H1 (cell line): ENCODE measurements at regions not wholly inside any gene's neighbourhood (a gene's known extent, or its start where the extent isn't known, plus 50 kb on each side); places are given as distances from the start of the nearest gene placed in this dataset.

Source experiments
- CTCF ChIA-PET: fragments of 300-600 bp; sonication (Branson Sonifier 250); formaldehyde crosslinking; loops from one replicate; lab custom pipeline; 2021; ENCODE audit not compliant: partially characterized antibody; lab: Charles Lee
- POLR2A ChIA-PET: fragments of 300-600 bp; sonication (Branson Sonifier 250); formaldehyde crosslinking; loops from one replicate; lab custom pipeline; 2021; ENCODE audit warnings: inconsistent platforms; ENCODE audit not compliant: partially characterized antibody; lab: Charles Lee
- DNase-seq, 2 experiments: peaks; one replicate each; pipeline versions ENCODE4 v3.0.0 to v3.0.0-alpha.2; 2010 to 2022; ENCODE audit warnings: low spot score in 2 of 2, low read depth in 1 of 2, mixed read lengths in 1 of 2
- FAIRE-seq: peaks from 2 replicates; lab custom pipeline; 2011; peaks lifted over from hg19 to GRCh38; lab: Jason Lieb, UNC
- H2AFZ ChIP-seq: 2 replicates; pipeline ENCODE4 v1.8.1; 2012; ENCODE audit warnings: low read length, inconsistent platforms
- H2AK5ac ChIP-seq: 2 replicates; pipeline ENCODE4 v1.6.1; 2013; ENCODE audit warnings: low read depth, low read length
- H2BK120ac ChIP-seq: replicated peaks from 2 replicates; pipeline ENCODE3; 2013; ENCODE audit warnings: low read depth, low read length, inconsistent platforms
- H2BK12ac ChIP-seq: 2 replicates; pipeline ENCODE4 v1.6.1; 2013; ENCODE audit warnings: low read depth, low read length
- H2BK15ac ChIP-seq: 2 replicates; pipeline ENCODE4 v1.6.1; 2013; ENCODE audit warnings: low read length
- H2BK20ac ChIP-seq: 2 replicates; pipeline ENCODE4 v1.6.1; 2013; ENCODE audit warnings: low read length
- H2BK5ac ChIP-seq: 2 replicates; pipeline ENCODE4 v1.6.1; 2013; ENCODE audit warnings: low read depth, low read length
- H3K14ac ChIP-seq: 2 replicates; pipeline ENCODE4 v1.6.1; 2013; ENCODE audit warnings: inconsistent platforms; ENCODE audit not compliant: insufficient read length
- H3K18ac ChIP-seq: 2 replicates; pipeline ENCODE4 v1.6.1; 2013; ENCODE audit warnings: low read length; ENCODE audit errors: extremely low read depth
- H3K23ac ChIP-seq: 2 replicates; pipeline ENCODE4 v1.6.1; 2013; ENCODE audit warnings: inconsistent platforms; ENCODE audit not compliant: insufficient read length
- H3K23me2 ChIP-seq: 2 replicates; pipeline ENCODE4 v1.6.1; 2013; ENCODE audit warnings: low read depth, low read length
- H3K27ac ChIP-seq: 2 replicates; pipeline ENCODE4 v1.6.1; 2011; ENCODE audit warnings: low read depth, low read length, inconsistent platforms
- H3K27me3 ChIP-seq, 4 experiments: replicated peaks in 1 of 4; 1 replicate in 1 of 4; 2 replicates in 3 of 4; pipeline versions ENCODE4 v1.6.1 to v1.8.1; 2011 to 2013; ENCODE audit warnings: low read length in 3 of 4, mild to moderate bottlenecking in 3 of 4, inconsistent platforms in 2 of 4, mixed read lengths in 2 of 4, moderate library complexity in 1 of 4; ENCODE audit not compliant: control insufficient read depth in 3 of 4, insufficient read depth in 3 of 4; ENCODE audit errors: extremely low read depth in 1 of 4
- H3K36me3 ChIP-seq, 4 experiments: 2 replicates each; pipeline versions ENCODE4 v1.6.1 to v1.8.1; 2011 to 2013; ENCODE audit warnings: mild to moderate bottlenecking in 4 of 4, low read length in 3 of 4, moderate library complexity in 2 of 4, control low read depth in 1 of 4, inconsistent platforms in 1 of 4; ENCODE audit not compliant: insufficient read depth in 4 of 4, control insufficient read depth in 2 of 4
- H3K4ac ChIP-seq: replicated peaks from 2 replicates; pipeline ENCODE3; 2013; ENCODE audit warnings: low read length, low read depth, mixed read lengths, inconsistent platforms; ENCODE audit not compliant: insufficient read length
- H3K4me1 ChIP-seq, 4 experiments: replicated peaks in 1 of 4; 1 replicate in 1 of 4; 2 replicates in 3 of 4; pipeline versions ENCODE4 v1.6.1 to v1.8.1; 2011 to 2013; ENCODE audit warnings: low read length in 3 of 4, inconsistent platforms in 2 of 4, mixed read lengths in 1 of 4; ENCODE audit not compliant: insufficient read depth in 4 of 4, control insufficient read depth in 3 of 4
- H3K4me2 ChIP-seq, 2 experiments: 2 replicates each; pipeline versions ENCODE4 v1.6.1 to v1.8.1; 2011 to 2013; ENCODE audit warnings: low read depth in 2 of 2, low read length in 2 of 2, control low read depth in 1 of 2, inconsistent platforms in 1 of 2, mild to moderate bottlenecking in 1 of 2; ENCODE audit not compliant: insufficient read depth in 1 of 2
- H3K4me3 ChIP-seq, 4 experiments: fragments of 200-600, 300-600 bp in 1 of 4; sonication (generic), shearing (Covaris generic), sonication (Bioruptor Twin) in 1 of 4; 2 replicates each; pipeline versions ENCODE4 v1.5.1 to v1.8.1; 2011 to 2016; ENCODE audit warnings: low read length in 4 of 4, low read depth in 3 of 4, control low read depth in 2 of 4, inconsistent platforms in 2 of 4, mild to moderate bottlenecking in 2 of 4, mixed read lengths in 1 of 4, moderate library complexity in 1 of 4; ENCODE audit not compliant: insufficient read depth in 2 of 4; ENCODE audit errors: extremely low read depth in 1 of 4
- H3K56ac ChIP-seq: replicated peaks from 2 replicates; pipeline ENCODE3; 2013; ENCODE audit warnings: low read depth, mild to moderate bottlenecking, mixed read lengths, low read length, inconsistent platforms; ENCODE audit not compliant: insufficient read length
- H3K79me1 ChIP-seq: 2 replicates; pipeline ENCODE4 v1.6.1; 2013; ENCODE audit warnings: low read depth, low read length, control low read depth
- H3K79me2 ChIP-seq, 2 experiments: 2 replicates each; pipeline versions ENCODE4 v1.6.1 to v1.8.1; 2012 to 2013; ENCODE audit warnings: low read length in 2 of 2, mild to moderate bottlenecking in 2 of 2, inconsistent platforms in 1 of 2; ENCODE audit not compliant: insufficient read depth in 2 of 2, control insufficient read depth in 1 of 2
- H3K9ac ChIP-seq, 4 experiments: replicated peaks in 1 of 4; 1 replicate in 1 of 4; 2 replicates in 3 of 4; pipeline versions ENCODE4 v1.6.1 to v1.8.1; 2011 to 2013; ENCODE audit warnings: low read depth in 3 of 4, low read length in 3 of 4, control low read depth in 2 of 4, mild to moderate bottlenecking in 2 of 4, moderate library complexity in 2 of 4, inconsistent platforms in 1 of 4; ENCODE audit errors: extremely low read depth in 1 of 4
- H3K9me3 ChIP-seq, 2 experiments: 2 replicates each; pipeline versions ENCODE4 v1.6.1 to v1.8.1; 2012 to 2013; ENCODE audit warnings: mild to moderate bottlenecking in 2 of 2, moderate library complexity in 2 of 2, control low read depth in 1 of 2, inconsistent platforms in 1 of 2, low read depth in 1 of 2, low read length in 1 of 2, mixed read lengths in 1 of 2; ENCODE audit not compliant: insufficient read depth in 2 of 2
- H4K20me1 ChIP-seq, 2 experiments: replicated peaks in 1 of 2; 2 replicates each; pipeline versions ENCODE3 to v1.8.1; 2011 to 2013; ENCODE audit warnings: inconsistent platforms in 2 of 2, low read length in 2 of 2, mild to moderate bottlenecking in 1 of 2; ENCODE audit not compliant: insufficient read depth in 2 of 2, control insufficient read depth in 1 of 2
- H4K5ac ChIP-seq: 2 replicates; pipeline ENCODE4 v1.6.1; 2013; ENCODE audit warnings: low read length, low read depth, mixed read lengths, inconsistent platforms; ENCODE audit not compliant: insufficient read length
- H4K8ac ChIP-seq: 2 replicates; pipeline ENCODE4 v1.8.0; 2013; ENCODE audit warnings: mild to moderate bottlenecking, moderate library complexity, low read length, inconsistent platforms; ENCODE audit not compliant: insufficient read depth; ENCODE audit errors: extremely low read depth
- H4K91ac ChIP-seq: replicated peaks from 2 replicates; pipeline ENCODE3; 2013; ENCODE audit warnings: low read length, mixed read lengths, inconsistent platforms; ENCODE audit not compliant: insufficient read length
- CHD2 ChIP-seq: IDR thresholded peaks from 2 replicates; pipeline ENCODE4 v1.6.1; 2012; ENCODE audit warnings: low read length, improper control_type of control experiment
- FOSL1 ChIP-seq: IDR thresholded peaks from 2 replicates; pipeline ENCODE4 v1.6.1; 2011; ENCODE audit warnings: mild to moderate bottlenecking, low read depth, low read length, moderate library complexity; ENCODE audit not compliant: insufficient read depth
- HDAC2 ChIP-seq, 2 experiments: fragments of 300-600 bp in 1 of 2; sonication (generic) in 1 of 2; IDR thresholded peaks; 2 replicates each; pipeline ENCODE4 v1.6.1; 2011 to 2012; ENCODE audit warnings: low read depth in 2 of 2, low read length in 2 of 2, mild to moderate bottlenecking in 2 of 2, moderate library complexity in 2 of 2, borderline replicate concordance in 1 of 2, inconsistent platforms in 1 of 2
- KDM1A ChIP-seq: fragments of 200-600, 300-600 bp; sonication (generic); IDR thresholded peaks from 2 replicates; pipeline ENCODE4 v1.7.1; 2016; ENCODE audit warnings: mild to moderate bottlenecking, low read length, borderline replicate concordance
- MAFK ChIP-seq: IDR thresholded peaks from 2 replicates; pipeline ENCODE4 v1.6.1; 2012; ENCODE audit warnings: low read depth, mild to moderate bottlenecking, improper control_type of control experiment, low read length
- POU5F1 ChIP-seq: IDR thresholded peaks from 2 replicates; pipeline ENCODE4 v1.6.1; 2011; ENCODE audit warnings: low read depth, mild to moderate bottlenecking, low read length, moderate library complexity
- SP1 ChIP-seq: IDR thresholded peaks from 2 replicates; pipeline ENCODE4 v1.6.1; 2011; ENCODE audit warnings: low read depth, low read length
- SP2 ChIP-seq: IDR thresholded peaks from 2 replicates; pipeline ENCODE4 v1.6.1; 2012; ENCODE audit warnings: mild to moderate bottlenecking, low read length, inconsistent platforms
- SP4 ChIP-seq: IDR thresholded peaks from 2 replicates; pipeline ENCODE4 v1.6.1; 2012; ENCODE audit warnings: low read length, inconsistent platforms
- SRF ChIP-seq: IDR thresholded peaks from 2 replicates; pipeline ENCODE4 v1.6.1; 2011; ENCODE audit warnings: mild to moderate bottlenecking, low read depth, low read length, moderate library complexity
- SUZ12 ChIP-seq: fragments of 200-600 bp; sonication (generic); IDR thresholded peaks from 2 replicates; pipeline ENCODE4 v1.6.1; 2012; ENCODE audit warnings: mild to moderate bottlenecking, inconsistent platforms, low read length, moderate library complexity, mixed read lengths
- TAF1 ChIP-seq: IDR thresholded peaks from 2 replicates; pipeline ENCODE4 v1.6.1; 2011; ENCODE audit warnings: mild to moderate bottlenecking, low read depth, low read length
- WGBS, 2 experiments: shearing (Covaris generic) in 1 of 2; methylation state at CpG; one replicate each; pipeline versions ENCODE4 v1.1.6 to v1.1.7; 2013 to 2015; ENCODE audit warnings: low lambda C conversion rate in 2 of 2, mixed read lengths in 2 of 2, inconsistent platforms in 1 of 2, low coverage in 1 of 2, missing lambda C conversion rate in 1 of 2; ENCODE audit not compliant: insufficient replicate concordance in 2 of 2, insufficient coverage in 1 of 2, insufficient read length in 1 of 2; ENCODE audit errors: extremely low coverage in 1 of 2, missing lambda C conversion rate in 1 of 2; 5-methylcytosine and 5-hydroxymethylcytosine counted together

DNA sequence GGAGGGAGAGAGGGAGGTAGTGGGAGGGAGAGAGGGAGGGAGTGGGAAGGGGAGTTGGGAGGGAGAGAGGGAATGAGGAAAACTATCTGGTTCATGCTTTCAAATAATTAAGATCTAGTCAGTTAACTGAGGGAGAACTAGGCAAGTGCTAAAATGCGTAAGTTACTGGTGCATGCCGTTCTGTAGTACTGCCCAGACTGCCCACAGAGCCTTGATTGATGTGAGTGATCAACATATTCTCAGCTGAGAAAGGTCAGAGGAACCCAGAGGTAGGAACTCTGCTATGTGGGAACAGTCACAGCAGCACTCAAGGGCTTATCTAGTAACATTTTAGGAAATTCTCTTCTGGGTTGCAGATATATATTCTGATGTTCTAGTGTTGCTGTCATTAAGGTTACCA lies 149.8 kb upstream of the ROBO1 start:
- Histone ChIP-seq H2BK120ac (no peak overlapping the region), H3K14ac (no peak overlapping the region), H4K20me1 (no peaks in the 10 kb centered on the region), H3K27ac (no peak overlapping the region), H3K27me3 (no peaks in the 10 kb centered on the region), H3K36me3 (no peaks in the 10 kb centered on the region), H3K4me3 (no peak overlapping the region), H2BK15ac (no peak overlapping the region), H2AK5ac (no peak overlapping the region), H3K79me1 (no peaks in the 10 kb centered on the region), H2BK5ac (no peak overlapping the region), H3K9ac (no peak overlapping the region), H2BK20ac (no peak overlapping the region), H3K18ac (no peak overlapping the region), H4K8ac (no peak overlapping the region), H3K23ac (no peak overlapping the region), H3K4me1 (no peaks in the 10 kb centered on the region), H3K4ac (no peak overlapping the region), H3K79me2 (no peaks in the 10 kb centered on the region), H3K9me3 (no peaks in the 10 kb centered on the region), H4K91ac (no peak overlapping the region), H2AFZ (no peak overlapping the region), H3K56ac (no peak overlapping the region), H4K5ac (no peak overlapping the region), H3K4me2 (no peak overlapping the region), H2BK12ac (no peak overlapping the region), H3K23me2 (no peaks in the 10 kb centered on the region; the same call in 1 of the 2 replicates)
- ChIA-PET CTCF (interaction anchor here (0.6 kb wide), 1 partner anchor 822 kb away, joined by 3 read pairs; no protein-coding TSS in a partner anchor), POLR2A (no interaction called here)
- WGBS, 2 experiments: 63% methylated on average over 2 of the region's 2 CpGs; no CpG with 5 or more reads in 1 of the 2 experiments
- FAIRE-seq (no peak), DNase-seq (no peak)
- TF ChIP-seq KDM1A (no peak), SP2 (no peak), CHD2 (no peak), FOSL1 (no peak), HDAC2 (IDR thresholded peaks at IDR 0.05; ENCODE audit: borderline replicate concordance in 1 of 2, low read depth in 2 of 2, low read length in 2 of 2) (no peak), SP1 (no peak), SP4 (no peak), POU5F1 (no peak), SRF (no peak), SUZ12 (no peak), MAFK (no peak), TAF1 (no peak)
